ENCODE measurements at regions not wholly inside any gene's neighbourhood (a gene's known extent, or its start where the extent isn't known, plus 50 kb on each side); places are given as distances from the start of the nearest gene placed in this dataset.
A peak's percentile ranks its signal among the peaks of the same experiment; 100 is the strongest.

- no peak for DNase-seq (ENCODE audit: low read depth in 4 of 4, low spot score in 2 of 4)
These were observed 224.2 kb upstream of the STARD13 start for GRCh38 chr13:33509642-33510229.

DNA sequence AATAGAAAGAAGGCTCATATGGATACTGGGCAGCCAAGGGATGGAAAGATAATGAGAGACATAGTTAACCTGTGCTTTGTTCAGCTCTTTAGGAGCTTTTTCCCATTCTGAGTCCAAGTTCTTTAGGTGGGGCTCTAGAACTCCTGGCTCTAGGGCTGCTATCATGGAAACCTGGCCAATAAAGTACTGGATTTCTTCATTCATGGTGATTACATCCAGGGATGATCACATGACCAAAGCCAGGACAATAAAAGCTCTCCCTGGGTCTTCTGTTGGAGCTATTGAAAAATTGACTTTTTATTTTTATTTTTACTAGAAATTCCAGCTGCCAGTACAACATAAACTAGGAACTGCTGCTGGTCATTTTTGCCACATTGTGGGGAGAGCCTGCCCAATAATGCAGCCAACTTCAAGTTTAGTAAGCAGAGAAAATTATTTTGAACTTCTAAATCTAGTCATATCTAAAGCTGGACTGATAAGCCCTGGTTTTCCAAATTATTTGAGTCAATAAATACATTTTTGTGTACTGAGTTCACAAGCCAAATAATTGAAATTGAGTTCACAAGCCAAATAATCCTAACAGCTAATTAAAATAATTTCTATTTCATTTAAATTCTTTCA lies 224.9 kb upstream of the STARD13 start:
- DNase-seq (ENCODE audit: low read depth in 4 of 4, low spot score in 2 of 4) = no peak

DNA sequence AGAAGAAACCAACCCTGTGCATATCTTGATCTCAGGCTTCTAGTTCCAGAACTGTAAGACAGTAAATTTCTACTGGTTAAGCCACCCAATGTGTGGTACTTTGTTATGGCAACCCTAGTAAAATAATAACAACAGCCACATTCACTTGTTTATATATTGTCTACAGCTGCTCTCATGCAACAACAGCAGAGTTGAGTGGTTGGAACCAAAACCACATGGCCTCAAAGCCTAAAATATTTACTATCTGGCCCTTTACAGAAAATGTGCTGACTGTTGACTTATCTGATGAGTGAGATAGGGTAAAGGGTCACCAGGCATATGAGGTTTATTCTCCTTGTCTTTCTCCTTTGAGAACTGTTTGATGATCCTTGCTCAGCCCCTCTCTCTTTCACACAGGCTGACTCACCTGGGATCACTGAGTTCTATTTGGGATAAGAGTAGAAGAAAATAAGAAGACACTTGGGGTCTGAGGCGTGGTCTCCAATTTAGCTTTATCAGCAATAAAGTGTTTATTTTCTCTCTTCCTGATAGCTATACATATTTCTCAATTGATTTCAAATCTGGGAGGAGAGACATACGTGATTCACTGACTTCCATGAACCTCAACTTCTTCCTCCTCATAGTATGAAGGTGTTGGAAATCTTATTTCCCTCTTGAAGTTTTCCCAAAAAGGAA lies 227.5 kb upstream of the STARD13 start:
- no peak for DNase-seq (ENCODE audit: low read depth in 4 of 4, low spot score in 2 of 4)

GRCh38 chr13:33514362-33514761 lies 228.8 kb upstream of the STARD13 start:
- no peak for DNase-seq (ENCODE audit: low read depth in 4 of 4, low spot score in 2 of 4)

GRCh38 chr13:33515146-33515545 lies 229.6 kb upstream of the STARD13 start:
- no peak for DNase-seq (ENCODE audit: low read depth in 4 of 4, low spot score in 2 of 4)

GRCh38 chr13:33518452-33518851 lies 232.9 kb upstream of the STARD13 start:
- no peak for DNase-seq (ENCODE audit: low read depth in 4 of 4, low spot score in 2 of 4)

DNA sequence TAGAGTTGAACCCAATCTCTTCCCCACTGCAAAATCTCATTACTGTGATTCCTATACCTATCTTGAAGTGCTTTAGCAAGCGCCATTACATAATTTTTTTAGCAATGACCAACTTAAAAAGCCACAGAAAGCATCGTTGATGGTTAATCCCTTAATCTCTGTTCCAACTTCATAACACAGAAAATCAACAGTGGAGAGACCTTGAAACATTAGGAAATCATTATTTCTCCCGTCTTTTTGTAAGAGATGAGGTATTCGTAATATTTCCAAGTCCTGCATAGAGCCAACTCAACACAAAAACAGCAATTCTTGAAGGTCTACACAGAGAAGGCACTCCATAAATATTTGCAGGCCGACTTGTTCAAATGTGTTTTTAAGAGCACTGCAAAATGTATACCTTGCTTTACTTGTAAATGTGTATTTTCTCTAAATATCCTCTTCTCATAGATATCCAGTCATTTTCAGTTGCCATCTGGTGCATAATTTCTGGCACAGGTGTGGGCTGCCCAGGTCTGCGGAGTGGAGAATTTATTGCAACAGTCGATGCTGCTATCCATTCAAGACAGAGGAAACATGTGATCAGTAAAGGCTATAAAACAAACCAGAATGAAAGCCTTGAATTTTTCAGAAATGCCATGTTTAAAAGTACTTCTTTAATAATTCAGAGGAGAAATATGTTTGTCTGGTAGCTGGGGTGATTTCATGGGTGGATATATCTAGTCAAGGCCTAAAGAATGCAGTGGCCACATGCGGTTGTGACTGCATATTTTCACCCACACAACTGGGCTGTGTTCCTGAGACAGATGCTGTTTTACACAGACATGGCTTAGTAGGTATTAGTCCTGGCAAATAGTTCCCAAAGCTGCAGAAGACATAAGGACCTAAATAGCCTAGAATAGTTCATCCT lies 234.3 kb upstream of the STARD13 start:
- DNase-seq (ENCODE audit: low read depth in 4 of 4, low spot score in 2 of 4) = no peak

DNA sequence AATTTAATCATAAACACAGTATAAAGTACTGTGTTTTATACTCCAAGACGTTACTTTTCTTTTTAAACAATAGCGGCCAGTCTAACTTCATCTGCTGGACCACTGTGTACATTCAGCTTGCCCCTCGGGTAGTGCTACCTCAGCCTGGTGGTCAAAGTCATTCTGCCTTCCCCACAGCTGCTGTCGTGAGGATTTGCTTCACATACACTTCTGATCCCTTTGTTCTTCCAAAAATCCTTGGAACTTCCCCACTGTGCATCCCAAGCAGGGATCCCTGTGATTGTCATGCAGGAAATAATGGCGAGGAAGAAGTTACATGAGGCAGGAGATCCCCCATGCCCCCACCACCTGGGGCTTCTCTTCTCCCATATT lies 234.9 kb upstream of the STARD13 start:
- DNase-seq (ENCODE audit: low read depth in 4 of 4, low spot score in 2 of 4) = no peak

DNA sequence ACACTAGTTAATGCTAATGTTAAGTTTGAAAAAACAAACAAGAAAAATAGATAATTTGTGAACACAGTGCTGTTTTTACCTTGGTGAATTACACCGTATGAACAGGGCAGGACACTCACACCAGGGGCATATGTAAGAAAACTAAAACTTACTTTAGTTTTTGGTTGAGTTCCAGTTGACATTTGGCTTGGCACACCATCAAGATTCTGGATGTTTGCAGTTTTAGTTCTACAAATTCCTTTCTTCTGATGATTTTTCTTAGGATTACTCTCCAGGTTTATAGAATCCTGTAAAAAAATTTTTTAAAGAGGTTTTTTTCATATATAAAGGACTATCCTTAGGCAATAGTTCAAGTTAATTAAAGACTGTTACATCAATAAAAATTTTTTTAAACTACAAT lies 238.5 kb upstream of the STARD13 start:
- no peak for DNase-seq (ENCODE audit: low read depth in 4 of 4, low spot score in 2 of 4)

DNA sequence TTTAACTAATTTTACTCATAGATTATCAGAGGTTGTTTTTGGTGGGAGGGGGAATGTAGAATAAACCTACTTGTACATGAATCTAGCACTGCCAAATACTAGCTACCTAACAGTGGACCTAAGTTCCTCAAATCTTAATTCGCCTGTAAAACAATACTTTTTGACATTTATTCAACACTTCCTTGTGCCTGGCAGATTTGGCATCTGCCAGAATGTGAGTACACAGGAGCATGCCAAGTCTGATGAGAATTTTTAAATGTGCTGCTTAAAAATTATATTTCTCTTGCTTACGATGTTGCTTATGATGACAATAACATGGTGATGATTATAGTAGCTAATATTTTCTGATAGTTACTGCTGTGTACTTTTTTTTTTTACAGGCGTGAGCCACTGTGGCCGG lies 240.2 kb upstream of the STARD13 start:
- no peak for DNase-seq (ENCODE audit: low read depth in 4 of 4, low spot score in 2 of 4)

GRCh38 chr13:33526718-33527117 lies 241.2 kb upstream of the STARD13 start:
- no peak for DNase-seq (ENCODE audit: low read depth in 4 of 4, low spot score in 2 of 4)

GRCh38 chr13:33528896-33529295 lies 243.3 kb upstream of the STARD13 start:
- DNase-seq (ENCODE audit: low read depth in 4 of 4, low spot score in 2 of 4) = no peak

- DNase-seq (ENCODE audit: low read depth in 4 of 4, low spot score in 2 of 4) = no peak
These were observed 245.9 kb upstream of the STARD13 start for GRCh38 chr13:33531484-33531883.

- no peak for DNase-seq (ENCODE audit: low read depth in 4 of 4, low spot score in 2 of 4)
These were observed 249.5 kb upstream of the STARD13 start for GRCh38 chr13:33535061-33535460.

- no peak for DNase-seq (ENCODE audit: low read depth in 4 of 4, low spot score in 2 of 4)
These were observed 251.0 kb upstream of the STARD13 start for GRCh38 chr13:33536601-33537000.

GRCh38 chr13:33537026-33537425 lies 251.5 kb upstream of the STARD13 start:
- no peak for DNase-seq (ENCODE audit: low read depth in 4 of 4, low spot score in 2 of 4)

DNA sequence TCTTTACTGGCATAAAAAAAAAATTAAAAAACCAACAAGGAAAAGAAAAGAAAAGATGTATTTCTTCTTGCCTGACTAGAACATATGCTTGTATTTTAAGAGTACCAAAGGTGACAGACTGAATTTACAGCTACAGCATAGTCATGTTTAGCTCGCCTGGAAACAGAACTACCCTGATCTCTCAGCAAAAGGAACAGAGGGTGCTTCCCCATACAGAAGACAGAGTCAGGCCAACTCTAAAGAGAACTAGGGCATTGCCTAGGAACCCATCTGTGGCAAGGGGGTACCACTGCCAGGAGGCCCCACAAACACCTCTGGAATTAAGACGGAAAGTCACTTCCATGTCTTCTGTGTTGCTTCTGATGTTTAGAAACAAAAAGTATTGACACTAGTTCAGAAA lies 252.1 kb upstream of the STARD13 start:
- DNase-seq (ENCODE audit: low read depth in 4 of 4, low spot score in 2 of 4) = no peak

GRCh38 chr13:33541456-33541855 lies 255.9 kb upstream of the STARD13 start:
- no peak for DNase-seq (ENCODE audit: low read depth in 4 of 4, low spot score in 2 of 4)

DNA sequence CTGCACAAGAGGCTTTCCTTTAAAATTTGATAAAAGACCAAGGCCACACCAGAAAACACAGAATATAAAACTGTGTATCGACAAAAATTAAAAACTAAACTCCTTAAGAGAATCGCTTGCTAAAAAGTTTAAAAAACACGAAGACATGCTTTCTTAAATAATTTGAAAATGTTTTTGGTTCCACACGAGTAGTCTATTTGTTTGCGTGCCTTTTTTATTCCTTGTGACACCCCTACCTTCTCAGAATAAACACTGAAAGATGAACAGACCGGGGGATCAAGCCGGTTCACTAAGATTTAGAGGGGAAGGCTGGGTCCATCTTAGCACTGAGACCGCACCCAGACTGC lies 256.4 kb upstream of the STARD13 start:
- no peak for DNase-seq (ENCODE audit: low read depth in 4 of 4, low spot score in 2 of 4)

- DNase-seq (ENCODE audit: low read depth in 4 of 4, low spot score in 2 of 4) = peak; percentile 95 to 98 (median 97)
These were observed 256.9 kb upstream of the STARD13 start for GRCh38 chr13:33542309-33543088.

DNA sequence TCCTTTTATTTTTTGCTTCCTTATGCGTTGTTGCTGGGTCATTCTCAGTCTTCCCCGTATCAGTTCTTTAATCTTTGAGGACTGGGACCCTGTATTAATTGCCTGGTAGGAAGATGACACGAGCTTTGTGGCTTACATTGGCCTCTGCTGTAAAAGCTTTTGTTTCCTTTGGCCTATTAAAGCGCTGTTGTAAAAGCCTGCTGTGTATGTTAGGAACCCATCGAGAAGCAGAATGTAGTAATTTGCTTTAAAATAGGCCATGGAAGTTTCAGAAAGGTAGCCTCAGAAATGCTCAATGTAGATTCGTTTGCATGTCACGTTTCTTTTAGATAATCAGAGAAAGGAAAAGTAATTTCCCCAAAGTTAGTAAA lies 257.5 kb upstream of the STARD13 start:
- peak in 1 of 4 donors; percentile 90 for DNase-seq (ENCODE audit: low read depth in 4 of 4, low spot score in 2 of 4)

Data from left renal cortex interstitium (tissue), 4 donors.